ENCODE measurements at regions not wholly inside any gene's neighbourhood (a gene's known extent, or its start where the extent isn't known, plus 50 kb on each side); places are given as distances from the start of the nearest gene placed in this dataset.
A peak's percentile ranks its signal among the peaks of the same experiment; 100 is the strongest.

DNA sequence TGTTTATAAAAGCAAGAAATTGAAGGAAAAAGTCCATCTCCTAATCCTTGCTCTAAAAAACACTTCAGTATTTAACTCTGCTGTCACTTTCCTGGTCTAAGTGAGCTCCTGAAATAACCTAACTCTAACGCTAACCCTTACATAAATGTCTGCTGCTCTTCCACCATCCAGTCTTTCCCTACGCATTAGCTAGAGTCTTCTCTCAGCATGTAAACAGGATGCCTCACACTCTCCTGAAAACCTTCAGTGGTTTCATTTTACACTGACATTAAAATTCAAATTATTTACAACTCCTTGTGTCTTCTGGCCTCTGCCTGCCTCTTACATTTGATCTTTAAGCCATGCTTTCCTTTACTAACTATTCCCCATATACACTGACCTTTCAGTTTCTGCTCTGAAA lies 697.6 kb upstream of the CXADR start:
- peaks cover 24% of the 10 kb centered on the region for H3K4me1 Mint-ChIP-seq
- DNase-seq (ENCODE audit: low spot score) (peak; percentile 58), ATAC-seq (peak; percentile 73)
- H3K27me3 Mint-ChIP-seq (ENCODE audit: insufficient read depth, low read depth, poor library complexity), result peaks cover 4% of the 10 kb centered on the region
- Histone ChIP-seq H3K79me2 (replicated peaks; ENCODE audit: insufficient read depth) (no peaks in the 10 kb centered on the region), H3F3A (replicated peaks; ENCODE audit: low read depth) (no peaks in the 10 kb centered on the region), H2AFZ (no peak overlapping the region), H3K4me2 (peak overlapping the region; percentile 45), H3K4me1 (ENCODE audit: insufficient read depth) (peaks cover 13% of the 10 kb centered on the region), H3K27me3 (ENCODE audit: insufficient read depth) (no peaks in the 10 kb centered on the region), H3K4me3 (no peak overlapping the region), H4K20me1 (replicated peaks; ENCODE audit: insufficient read depth) (no peaks in the 10 kb centered on the region), H3K27ac (ENCODE audit: low read depth) (peak overlapping the region; percentile 8; the same call in 1 of the 2 replicates), H3K9me2 (ENCODE audit: insufficient read depth) (no peaks in the 10 kb centered on the region), H3K36me3 (ENCODE audit: insufficient read depth) (no peaks in the 10 kb centered on the region)
- H3K9me3 Mint-ChIP-seq, result no peaks in the 10 kb centered on the region
- peak overlapping the region; percentile 1; the same call in 1 of the 3 replicates for H3K4me3 Mint-ChIP-seq
- TF ChIP-seq EZH2 (IDR thresholded peaks at IDR 0.05; ENCODE audit: low read depth, unreplicated experiment) (no peak), ZNF462 (CRISPR knock-in tag; IDR thresholded peaks at IDR 0.05) (0 out of 2 replicates have a peak, but pooled peaks have one; percentile 22)
- peak overlapping the region; percentile 60 for H3K27ac Mint-ChIP-seq
- H3K36me3 Mint-ChIP-seq (ENCODE audit: low read depth), result no peaks in the 10 kb centered on the region

DNA sequence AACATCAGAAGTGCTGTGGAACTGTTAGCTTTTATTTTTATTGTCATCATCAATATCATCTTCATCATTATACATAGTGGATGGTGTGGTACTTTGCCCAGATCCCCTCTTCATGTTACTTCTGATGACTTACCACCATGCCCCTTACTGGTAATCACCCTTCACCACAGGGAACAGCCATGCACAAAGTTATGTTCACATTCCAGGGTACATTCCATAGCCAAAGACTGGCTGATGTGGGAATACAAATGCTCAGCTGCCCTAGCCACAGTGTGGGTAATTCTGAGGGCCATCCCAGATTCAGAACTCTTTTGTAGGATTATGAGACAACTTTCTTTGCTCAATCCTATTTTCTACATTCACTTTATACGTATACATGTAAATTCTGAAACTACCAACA lies 691.3 kb upstream of the CXADR start:
- no peaks in the 10 kb centered on the region for H3K9me3 Mint-ChIP-seq
- no peak overlapping the region for H3K4me3 ChIP-seq
- no peak overlapping the region for H3K4me2 ChIP-seq
- peaks cover 6% of the 10 kb centered on the region for H3K27me3 Mint-ChIP-seq (ENCODE audit: insufficient read depth, low read depth, poor library complexity)
- H3K27ac Mint-ChIP-seq, result no peak overlapping the region
- peaks cover 11% of the 10 kb centered on the region for H3K9me2 ChIP-seq (ENCODE audit: insufficient read depth)
- H2AFZ ChIP-seq, result no peak overlapping the region
- no peak for ATAC-seq
- H3K79me2 ChIP-seq (replicated peaks; ENCODE audit: insufficient read depth), result no peaks in the 10 kb centered on the region
- no peaks in the 10 kb centered on the region for H4K20me1 ChIP-seq (replicated peaks; ENCODE audit: insufficient read depth)
- peaks cover 4% of the 10 kb centered on the region; the same call in 2 of the 3 replicates for H3K4me1 Mint-ChIP-seq
- no peaks in the 10 kb centered on the region for H3K27me3 ChIP-seq (ENCODE audit: insufficient read depth)
- no peaks in the 10 kb centered on the region for H3K36me3 Mint-ChIP-seq (ENCODE audit: low read depth)
- no peaks in the 10 kb centered on the region for H3K4me1 ChIP-seq (ENCODE audit: insufficient read depth)
- H3K27ac ChIP-seq (ENCODE audit: low read depth), result no peak overlapping the region
- H3K4me3 Mint-ChIP-seq, result no peak overlapping the region
- H3K36me3 ChIP-seq (ENCODE audit: insufficient read depth), result no peaks in the 10 kb centered on the region
- DNase-seq (ENCODE audit: low spot score), result peak; percentile 11
- no peaks in the 10 kb centered on the region for H3F3A ChIP-seq (replicated peaks; ENCODE audit: low read depth)
- TF ChIP-seq ZNF114 (CRISPR knock-in tag; IDR thresholded peaks at IDR 0.05) (no peak), ZNF462 (CRISPR knock-in tag; IDR thresholded peaks at IDR 0.05) (no peak)

Measured in GM23338 (cell line).